GM19238 (cell line): ENCODE measurements at regions not wholly inside any gene's neighbourhood (a gene's known extent, or its start where the extent isn't known, plus 50 kb on each side); places are given as distances from the start of the nearest gene placed in this dataset.

ENCODE experiments used
- DNase-seq: peaks from one replicate; pipeline ENCODE4 v3.0.0; 2011; ENCODE audit warnings: low spot score; ENCODE audit not compliant: insufficient read length

- no peak for DNase-seq
Observed at GRCh38 chr5:175195698-175196656, 248.0 kb downstream of the DRD1 start.

- DNase-seq: no peak
Observed at GRCh38 chr5:175181331-175181730, 262.7 kb downstream of the DRD1 start.

GRCh38 chr5:175170899-175171298 lies 273.1 kb downstream of the DRD1 start:
- DNase-seq: no peak

GRCh38 chr5:175168882-175169507 lies 275.0 kb downstream of the DRD1 start:
- DNase-seq: no peak

GRCh38 chr5:175166026-175166425 lies 278.0 kb downstream of the DRD1 start:
- no peak for DNase-seq

- no peak for DNase-seq
Observed at GRCh38 chr5:175163586-175164275, 280.3 kb downstream of the DRD1 start.

GRCh38 chr5:175162036-175162435 lies 281.9 kb downstream of the DRD1 start:
- DNase-seq: no peak

- DNase-seq: no peak
Observed at GRCh38 chr5:175159956-175160355, 284.0 kb downstream of the DRD1 start.

GRCh38 chr5:175148636-175149172 lies 295.3 kb downstream of the DRD1 start:
- no peak for DNase-seq

- DNase-seq: no peak
Observed at GRCh38 chr5:175146733-175147132, 297.2 kb downstream of the DRD1 start.

- DNase-seq: no peak
Observed at GRCh38 chr5:175141421-175141820, 302.6 kb downstream of the DRD1 start.

GRCh38 chr5:175133185-175133584 lies 310.8 kb downstream of the DRD1 start:
- DNase-seq: no peak

- DNase-seq: no peak
Observed at GRCh38 chr5:175131432-175131831, 312.6 kb downstream of the DRD1 start.

GRCh38 chr5:175129619-175130018 lies 314.4 kb downstream of the DRD1 start:
- DNase-seq: no peak

GRCh38 chr5:175129121-175129520 lies 314.9 kb downstream of the DRD1 start:
- DNase-seq: no peak

- DNase-seq: no peak
Observed at GRCh38 chr5:175124821-175125220, 319.2 kb downstream of the DRD1 start.

GRCh38 chr5:175124251-175124813 lies 319.6 kb downstream of the DRD1 start:
- no peak for DNase-seq

- DNase-seq: no peak
Observed at GRCh38 chr5:175123542-175123941, 320.4 kb downstream of the DRD1 start.

GRCh38 chr5:175121457-175121856 lies 322.5 kb downstream of the DRD1 start:
- DNase-seq: no peak

- DNase-seq: no peak
Observed at GRCh38 chr5:175120412-175120811, 323.6 kb downstream of the DRD1 start.

GRCh38 chr5:175118700-175119309 lies 325.2 kb downstream of the DRD1 start:
- DNase-seq: no peak
